ENCODE measurements at regions not wholly inside any gene's neighbourhood (a gene's known extent, or its start where the extent isn't known, plus 50 kb on each side); places are given as distances from the start of the nearest gene placed in this dataset.

GRCh38 chr3:152960684-152961083, 125.8 kb downstream of the P2RY1 start:
- POLR2A ChIA-PET = no interaction called here
- no peak overlapping the region for H3K27ac Mint-ChIP-seq
- no peaks in the 10 kb centered on the region for H3K4me1 Mint-ChIP-seq
- no peaks in the 10 kb centered on the region for H3K27me3 Mint-ChIP-seq (ENCODE audit: low read depth)
- H3K9me3 Mint-ChIP-seq = peaks cover 24% of the 10 kb centered on the region
- no peak for ATAC-seq
- peaks cover 15% of the 10 kb centered on the region for H3K36me3 Mint-ChIP-seq
- CTCF ChIA-PET = no interaction called here
- no peak overlapping the region for H3K4me3 Mint-ChIP-seq
- no peak for TF ChIP-seq MYBL2 (CRISPR knock-in tag; IDR thresholded peaks at IDR 0.05)
- DNase-seq (ENCODE audit: low spot score) = no peak

- no peak for DNase-seq (ENCODE audit: low spot score)
- H3K27me3 Mint-ChIP-seq (ENCODE audit: low read depth) = no peaks in the 10 kb centered on the region
- ChIA-PET CTCF (no interaction called here), POLR2A (no interaction called here)
- peak; percentile 53 for ATAC-seq
- no peak overlapping the region for H3K4me3 Mint-ChIP-seq
- TF ChIP-seq NR2C2 (CRISPR knock-in tag; IDR thresholded peaks at IDR 0.05) (no peak), CTCF (IDR thresholded peaks at IDR 0.05) (0 out of 2 replicates have a peak, but pooled peaks have one; percentile 14), SMAD3 (CRISPR knock-in tag; IDR thresholded peaks at IDR 0.05; ENCODE audit: borderline replicate concordance) (no peak)
- H3K4me1 Mint-ChIP-seq = no peaks in the 10 kb centered on the region
- H3K9me3 Mint-ChIP-seq = peaks cover 26% of the 10 kb centered on the region
- no peak overlapping the region for H3K27ac Mint-ChIP-seq
- H3K36me3 Mint-ChIP-seq = peaks cover 17% of the 10 kb centered on the region
Measured at GRCh38 chr3:152961323-152961722, 126.4 kb downstream of the P2RY1 start.

GRCh38 chr3:152964911-152965609, 130.1 kb downstream of the P2RY1 start:
- Mint-ChIP-seq H3K4me3 (no peak overlapping the region), H3K4me1 (peaks cover 19% of the 10 kb centered on the region), H3K27ac (no peak overlapping the region), H3K36me3 (peaks cover 17% of the 10 kb centered on the region), H3K27me3 (ENCODE audit: low read depth) (no peaks in the 10 kb centered on the region), H3K9me3 (peaks cover 26% of the 10 kb centered on the region)
- CTCF ChIA-PET = no interaction called here
- no peak for ATAC-seq
- POLR2A ChIA-PET = no interaction called here
- DNase-seq (ENCODE audit: low spot score) = no peak
- TF ChIP-seq PREB (CRISPR knock-in tag; IDR thresholded peaks at IDR 0.05; ENCODE audit: borderline replicate concordance) = no peak
- TF ChIP-seq OVOL2 (CRISPR knock-in tag; IDR thresholded peaks at IDR 0.05; ENCODE audit: borderline replicate concordance) = no peak
- no peak for TF ChIP-seq ZNF396 (CRISPR knock-in tag; IDR thresholded peaks at IDR 0.05; ENCODE audit: borderline replicate concordance)
- no peak for TF ChIP-seq CBFB (CRISPR knock-in tag; IDR thresholded peaks at IDR 0.05; ENCODE audit: low read depth)
- TF ChIP-seq GRHL2 (CRISPR knock-in tag; IDR thresholded peaks at IDR 0.05; ENCODE audit: insufficient replicate concordance, severe bottlenecking) = no peak
- TF ChIP-seq HMGA2 (CRISPR knock-in tag; IDR thresholded peaks at IDR 0.05) = no peak
- TF ChIP-seq AFF4 (CRISPR knock-in tag; IDR thresholded peaks at IDR 0.05; ENCODE audit: borderline replicate concordance) = no peak
- no peak for TF ChIP-seq ZNF423 (CRISPR knock-in tag; IDR thresholded peaks at IDR 0.05)
- TF ChIP-seq MYBL2 (CRISPR knock-in tag; IDR thresholded peaks at IDR 0.05) = no peak
- TF ChIP-seq ETV6 (CRISPR knock-in tag; IDR thresholded peaks at IDR 0.05) = no peak
- TF ChIP-seq USF2 (CRISPR knock-in tag; IDR thresholded peaks at IDR 0.05) = no peak
- TF ChIP-seq ZNF532 (CRISPR knock-in tag; IDR thresholded peaks at IDR 0.05; ENCODE audit: borderline replicate concordance) = no peak
- TF ChIP-seq ZMAT4 (CRISPR knock-in tag; IDR thresholded peaks at IDR 0.05) = no peak

Measured in WTC11 (cell line).